OCI-LY1 (cell line): ENCODE measurements at regions not wholly inside any gene's neighbourhood (a gene's known extent, or its start where the extent isn't known, plus 50 kb on each side); places are given as distances from the start of the nearest gene placed in this dataset.

Experiments
- H2AFZ ChIP-seq: fragments of 200-600 bp; sonication (generic), shearing (Covaris generic); 2 replicates; pipeline ENCODE4 v1.6.0; 2014; ENCODE audit warnings: antibody characterized with exemption, mild to moderate bottlenecking, low read length
- H3F3A ChIP-seq: fragments of 200-600 bp; sonication (generic), shearing (Covaris generic); 2 replicates; pipeline ENCODE4 v1.6.0; 2014; ENCODE audit warnings: mild to moderate bottlenecking, antibody characterized with exemption, low read length, moderate library complexity; ENCODE audit not compliant: insufficient read depth
- H3K27ac ChIP-seq: fragments of 200-600 bp; sonication (generic); 2 replicates; pipeline ENCODE4 v1.5.1; 2014; ENCODE audit warnings: low read length, mixed run types, mild to moderate bottlenecking, low read depth; ENCODE audit not compliant: poor library complexity, severe bottlenecking
- H3K27me3 ChIP-seq: fragments of 200-600 bp; sonication (generic); 2 replicates; pipeline ENCODE4 v1.6.0; 2014; ENCODE audit warnings: antibody characterized with exemption, mild to moderate bottlenecking, low read length, moderate library complexity; ENCODE audit not compliant: insufficient read depth
- H3K36me3 ChIP-seq: fragments of 200-600 bp; sonication (generic); 2 replicates; pipeline ENCODE4 v1.6.1; 2014; ENCODE audit warnings: mild to moderate bottlenecking, antibody characterized with exemption, low read length, moderate library complexity, mixed read lengths; ENCODE audit not compliant: insufficient read depth
- H3K4me1 ChIP-seq: fragments of 200-600 bp; sonication (generic); 2 replicates; pipeline ENCODE4 v1.5.1; 2014; ENCODE audit warnings: mild to moderate bottlenecking, low read length, moderate library complexity; ENCODE audit not compliant: insufficient read depth, severe bottlenecking
- H3K4me2 ChIP-seq: fragments of 200-600 bp; sonication (generic), shearing (Covaris generic); 2 replicates; pipeline ENCODE4 v1.6.1; 2014; ENCODE audit warnings: low read length
- H3K4me3 ChIP-seq: fragments of 200-600 bp; sonication (generic); 2 replicates; pipeline ENCODE4 v1.5.1; 2014; ENCODE audit warnings: low read length, low read depth, mild to moderate bottlenecking, mixed read lengths; ENCODE audit not compliant: poor library complexity, severe bottlenecking
- H3K79me2 ChIP-seq: fragments of 200-600 bp; shearing (Covaris generic); 2 replicates; pipeline ENCODE4 v1.6.1; 2016; ENCODE audit warnings: mixed run types, low read length, mixed read lengths; ENCODE audit not compliant: insufficient read depth
- H3K9ac ChIP-seq: fragments of 200-600 bp; sonication (generic), shearing (Covaris generic); 2 replicates; pipeline ENCODE4 v1.6.1; 2014; ENCODE audit warnings: mild to moderate bottlenecking, low read length, mixed read lengths
- H3K9me2 ChIP-seq: fragments of 200-600 bp; sonication (generic), shearing (Covaris generic); 2 replicates; pipeline ENCODE4 v1.6.1; 2014; ENCODE audit warnings: low read depth, mild to moderate bottlenecking, low read length, mixed read lengths
- H3K9me3 ChIP-seq: fragments of 200-600 bp; shearing (Covaris generic); 2 replicates; pipeline ENCODE4 v1.6.1; 2014; ENCODE audit warnings: low read length, mixed read lengths
- H4K20me1 ChIP-seq: fragments of 200-600 bp; sonication (generic), shearing (Covaris generic); 2 replicates; pipeline ENCODE4 v1.6.0; 2016; ENCODE audit warnings: mild to moderate bottlenecking, low read length; ENCODE audit not compliant: insufficient read depth
- CTCF ChIP-seq: fragments of 200-600 bp; sonication (generic), shearing (Covaris generic); IDR thresholded peaks from 2 replicates; pipeline ENCODE4 v1.5.1; 2017; ENCODE audit warnings: mild to moderate bottlenecking, antibody characterized with exemption, low read length, moderate library complexity, mixed read lengths
- EZH2 ChIP-seq: fragments of 200-600 bp; sonication (generic), shearing (Covaris generic); IDR thresholded peaks from 2 replicates; pipeline ENCODE4 v1.8.0; 2017; ENCODE audit warnings: borderline replicate concordance, mixed run types, mild to moderate bottlenecking, antibody characterized with exemption, low read length, moderate library complexity, mixed read lengths

- H4K20me1 ChIP-seq: no peaks in the 10 kb centered on the region
- no peaks in the 10 kb centered on the region for H3F3A ChIP-seq
- peak overlapping the region; percentile 80 for H3K27ac ChIP-seq
- H3K9ac ChIP-seq: peak overlapping the region; percentile 11; the same call in 1 of the 2 replicates
- H3K9me2 ChIP-seq: no peaks in the 10 kb centered on the region
- H3K4me1 ChIP-seq: peaks cover 55% of the 10 kb centered on the region
- no peaks in the 10 kb centered on the region for H3K36me3 ChIP-seq
- no peak overlapping the region for H2AFZ ChIP-seq
- no peaks in the 10 kb centered on the region for H3K79me2 ChIP-seq
- H3K9me3 ChIP-seq: no peaks in the 10 kb centered on the region
- TF ChIP-seq CTCF (no peak), EZH2 (no peak)
- H3K27me3 ChIP-seq: no peaks in the 10 kb centered on the region
- peak overlapping the region; percentile 29 for H3K4me2 ChIP-seq
- H3K4me3 ChIP-seq: peak overlapping the region; percentile 13
These were observed 75.6 kb downstream of the DMRTA1 start for GRCh38 chr9:22522206-22522740.

GRCh38 chr9:22528485-22528884 is 81.9 kb downstream of the DMRTA1 start:
- Histone ChIP-seq H3K79me2 (no peaks in the 10 kb centered on the region), H3F3A (no peaks in the 10 kb centered on the region), H3K4me2 (no peak overlapping the region), H4K20me1 (no peaks in the 10 kb centered on the region), H3K27ac (no peak overlapping the region), H3K27me3 (no peaks in the 10 kb centered on the region), H3K4me1 (peaks cover 11% of the 10 kb centered on the region), H3K4me3 (no peak overlapping the region), H3K9me3 (no peaks in the 10 kb centered on the region), H3K36me3 (no peaks in the 10 kb centered on the region), H2AFZ (no peak overlapping the region), H3K9me2 (no peaks in the 10 kb centered on the region), H3K9ac (no peak overlapping the region)
- TF ChIP-seq CTCF: peak; percentile 31; the same call in 1 of the 2 replicates
- no peak for TF ChIP-seq EZH2

GRCh38 chr9:22529426-22530199 is 83.0 kb downstream of the DMRTA1 start:
- Histone ChIP-seq H3K27ac (no peak overlapping the region), H4K20me1 (no peaks in the 10 kb centered on the region), H3K4me3 (no peak overlapping the region), H3K27me3 (no peaks in the 10 kb centered on the region), H3F3A (no peaks in the 10 kb centered on the region), H3K4me2 (no peak overlapping the region), H2AFZ (no peak overlapping the region), H3K9me3 (no peaks in the 10 kb centered on the region), H3K9me2 (no peaks in the 10 kb centered on the region), H3K36me3 (no peaks in the 10 kb centered on the region), H3K9ac (no peak overlapping the region), H3K79me2 (no peaks in the 10 kb centered on the region), H3K4me1 (peaks cover 7% of the 10 kb centered on the region)
- TF ChIP-seq CTCF (no peak), EZH2 (no peak)
